ENCODE measurements at regions not wholly inside any gene's neighbourhood (a gene's known extent, or its start where the extent isn't known, plus 50 kb on each side); places are given as distances from the start of the nearest gene placed in this dataset.

DNA sequence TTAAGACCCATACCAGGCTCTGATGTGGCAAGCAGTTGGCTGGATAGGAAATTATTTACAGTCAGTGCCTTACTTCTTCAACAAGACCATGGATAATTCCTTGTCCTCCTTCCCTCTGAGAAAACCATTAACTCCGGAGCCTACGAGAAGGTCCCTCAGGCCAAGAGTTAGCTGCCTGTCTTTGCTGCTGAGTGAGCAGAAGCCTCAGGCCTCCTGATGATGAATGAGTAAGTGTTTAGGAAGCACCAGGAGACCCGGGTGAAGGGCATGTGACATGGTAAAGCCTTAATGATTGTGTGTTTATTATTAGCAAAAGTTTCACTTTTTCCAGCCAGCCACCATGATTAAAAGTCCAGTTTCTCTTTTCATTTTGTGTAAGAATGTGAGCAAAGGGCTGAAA is 174.9 kb upstream of the TOPAZ1 start:
- Histone ChIP-seq H2BK15ac (ENCODE audit: low read length) (no peak overlapping the region), H4K91ac (ENCODE audit: low read depth, low read length, poor library complexity) (no peak overlapping the region), H3K14ac (ENCODE audit: low read length) (no peak overlapping the region), H2BK12ac (ENCODE audit: low read length) (no peak overlapping the region), H2AFZ (ENCODE audit: low read length) (no peak overlapping the region), H3K4me1 (ENCODE audit: control insufficient read depth in 2 of 2, insufficient read depth in 1 of 2, low read depth in 1 of 2, low read length in 2 of 2) (peaks cover 0 to 5% of the 10 kb centered on the region in 2 donors), H3K36me3 (replicated peaks in 1 of 2; ENCODE audit: control insufficient read depth in 2 of 2, insufficient read depth in 2 of 2, low read length in 2 of 2) (no peaks in the 10 kb centered on the region), H3K27ac (replicated peaks; ENCODE audit: low read length) (no peak overlapping the region), H3K4me3 (ENCODE audit: low read length in 2 of 2) (no peak overlapping the region), H3K9ac (ENCODE audit: low read depth, low read length, poor library complexity) (no peak overlapping the region), H3K9me3 (replicated peaks in 1 of 2; ENCODE audit: control insufficient read depth in 2 of 2, insufficient read depth in 1 of 2, low read depth in 1 of 2, low read length in 2 of 2) (no peaks in the 10 kb centered on the region), H3K4ac (ENCODE audit: low read length) (no peak overlapping the region), H3K4me2 (ENCODE audit: insufficient read depth, low read length, poor library complexity, severe bottlenecking) (no peak overlapping the region), H2BK120ac (ENCODE audit: low read depth, low read length) (no peak overlapping the region), H3K23ac (ENCODE audit: low read depth, low read length, poor library complexity) (no peak overlapping the region), H3K79me1 (ENCODE audit: low read depth, low read length) (no peaks in the 10 kb centered on the region), H2AK5ac (ENCODE audit: low read depth, low read length) (no peak overlapping the region), H4K8ac (ENCODE audit: low read depth, low read length) (no peak overlapping the region), H2BK5ac (ENCODE audit: low read length) (no peak overlapping the region), H3K18ac (ENCODE audit: low read length) (no peak overlapping the region), H3K27me3 (ENCODE audit: control insufficient read depth in 3 of 3, insufficient read depth in 3 of 3, low read depth in 1 of 3, low read length in 3 of 3) (peaks cover 0 to 11% (median 0%) of the 10 kb centered on the region in 3 experiments)
- WGBS, 2 donors (ENCODE audit: extremely low coverage in 2 of 2, insufficient read length in 2 of 2, insufficient replicate concordance in 1 of 2): no CpG with 5 or more reads among the region's 3 CpGs
- no peak for DNase-seq (ENCODE audit: low spot score)

DNA sequence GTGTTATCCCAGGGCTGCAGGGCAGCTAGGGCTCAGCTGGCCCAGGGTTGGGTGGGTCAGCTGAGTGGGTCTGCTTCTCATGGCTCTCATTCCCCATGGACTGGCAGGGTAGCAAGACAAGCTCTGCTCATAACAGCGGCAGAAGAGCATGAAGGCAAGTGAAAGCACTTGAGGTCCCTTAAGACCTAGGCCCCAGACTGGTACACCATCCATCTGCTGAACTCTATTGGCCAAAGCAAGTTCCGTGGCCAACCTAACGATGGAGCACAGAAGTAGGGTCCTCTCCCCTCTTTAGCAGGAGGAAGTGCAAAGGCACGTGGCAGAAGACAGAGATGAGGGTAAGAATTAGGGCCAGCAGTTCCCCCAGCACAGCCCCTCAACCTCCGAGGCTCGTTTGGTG is 174.3 kb upstream of the TOPAZ1 start:
- H3K4me3 ChIP-seq (ENCODE audit: low read length in 2 of 2): no peak overlapping the region
- peak overlapping the region; percentile 75 for H4K91ac ChIP-seq (ENCODE audit: low read depth, low read length, poor library complexity)
- no peak overlapping the region for H3K14ac ChIP-seq (ENCODE audit: low read length)
- no peak for DNase-seq (ENCODE audit: low spot score)
- no peak overlapping the region for H3K4me2 ChIP-seq (ENCODE audit: insufficient read depth, low read length, poor library complexity, severe bottlenecking)
- H3K23ac ChIP-seq (ENCODE audit: low read depth, low read length, poor library complexity): peak overlapping the region; percentile 31
- H2BK12ac ChIP-seq (ENCODE audit: low read length): no peak overlapping the region
- peak overlapping the region; percentile 53 for H2BK15ac ChIP-seq (ENCODE audit: low read length)
- H3K9ac ChIP-seq (ENCODE audit: low read depth, low read length, poor library complexity): no peak overlapping the region
- no peaks in the 10 kb centered on the region for H3K9me3 ChIP-seq (replicated peaks in 1 of 2; ENCODE audit: control insufficient read depth in 2 of 2, insufficient read depth in 1 of 2, low read depth in 1 of 2, low read length in 2 of 2)
- H2BK120ac ChIP-seq (ENCODE audit: low read depth, low read length): peak overlapping the region; percentile 12
- H4K8ac ChIP-seq (ENCODE audit: low read depth, low read length): no peak overlapping the region
- H2AFZ ChIP-seq (ENCODE audit: low read length): no peak overlapping the region
- no peak overlapping the region for H3K27ac ChIP-seq (replicated peaks; ENCODE audit: low read length)
- WGBS, 2 donors (ENCODE audit: extremely low coverage in 2 of 2, insufficient read length in 2 of 2, insufficient replicate concordance in 1 of 2): no CpG with 5 or more reads among the region's 6 CpGs
- H3K36me3 ChIP-seq (replicated peaks in 1 of 2; ENCODE audit: control insufficient read depth in 2 of 2, insufficient read depth in 2 of 2, low read length in 2 of 2): no peaks in the 10 kb centered on the region
- H3K79me1 ChIP-seq (ENCODE audit: low read depth, low read length): no peaks in the 10 kb centered on the region
- H2AK5ac ChIP-seq (ENCODE audit: low read depth, low read length): no peak overlapping the region
- no peak overlapping the region for H2BK5ac ChIP-seq (ENCODE audit: low read length)
- no peak overlapping the region for H3K4ac ChIP-seq (ENCODE audit: low read length)
- H3K27me3 ChIP-seq (ENCODE audit: control insufficient read depth in 3 of 3, insufficient read depth in 3 of 3, low read depth in 1 of 3, low read length in 3 of 3): peaks cover 0 to 7% (median 0%) of the 10 kb centered on the region in 3 experiments
- H3K18ac ChIP-seq (ENCODE audit: low read length): peak overlapping the region; percentile 74
- peaks cover 0 to 5% of the 10 kb centered on the region in 2 donors for H3K4me1 ChIP-seq (ENCODE audit: control insufficient read depth in 2 of 2, insufficient read depth in 1 of 2, low read depth in 1 of 2, low read length in 2 of 2)

DNA sequence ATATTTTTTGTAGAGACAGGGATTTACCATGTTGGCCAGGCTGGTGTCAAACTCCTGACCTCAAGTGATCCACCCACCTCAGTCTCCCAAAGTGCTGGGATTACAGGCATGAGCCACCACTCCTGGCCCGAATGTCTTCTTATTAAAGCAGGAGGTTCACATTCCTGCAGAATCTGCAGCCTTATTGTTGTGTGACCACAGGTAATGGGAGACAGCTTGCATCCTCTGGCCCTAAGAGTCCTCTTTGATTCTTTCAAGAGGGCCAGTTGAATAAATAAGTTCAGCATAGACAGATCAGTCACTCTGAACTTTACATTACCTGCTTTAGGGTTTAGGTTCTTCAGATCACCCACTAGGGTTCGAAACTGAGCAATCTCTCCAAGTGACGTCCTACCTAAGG is 172.9 kb upstream of the TOPAZ1 start:
- Histone ChIP-seq H3K23ac (ENCODE audit: low read depth, low read length, poor library complexity) (no peak overlapping the region), H2BK12ac (ENCODE audit: low read length) (no peak overlapping the region), H3K4ac (ENCODE audit: low read length) (no peak overlapping the region), H3K4me3 (ENCODE audit: low read length in 2 of 2) (no peak overlapping the region), H4K8ac (ENCODE audit: low read depth, low read length) (no peak overlapping the region), H3K79me1 (ENCODE audit: low read depth, low read length) (no peaks in the 10 kb centered on the region), H3K27ac (replicated peaks; ENCODE audit: low read length) (no peak overlapping the region), H3K9me3 (replicated peaks in 1 of 2; ENCODE audit: control insufficient read depth in 2 of 2, insufficient read depth in 1 of 2, low read depth in 1 of 2, low read length in 2 of 2) (no peaks in the 10 kb centered on the region), H3K18ac (ENCODE audit: low read length) (no peak overlapping the region), H2BK120ac (ENCODE audit: low read depth, low read length) (no peak overlapping the region), H3K14ac (ENCODE audit: low read length) (no peak overlapping the region), H3K9ac (ENCODE audit: low read depth, low read length, poor library complexity) (no peak overlapping the region), H3K4me2 (ENCODE audit: insufficient read depth, low read length, poor library complexity, severe bottlenecking) (no peak overlapping the region), H2BK15ac (ENCODE audit: low read length) (no peak overlapping the region), H4K91ac (ENCODE audit: low read depth, low read length, poor library complexity) (no peak overlapping the region), H3K36me3 (replicated peaks in 1 of 2; ENCODE audit: control insufficient read depth in 2 of 2, insufficient read depth in 2 of 2, low read length in 2 of 2) (no peaks in the 10 kb centered on the region), H2BK5ac (ENCODE audit: low read length) (no peak overlapping the region), H3K4me1 (ENCODE audit: control insufficient read depth in 2 of 2, insufficient read depth in 1 of 2, low read depth in 1 of 2, low read length in 2 of 2) (peaks cover 0 to 5% of the 10 kb centered on the region in 2 donors), H3K27me3 (ENCODE audit: control insufficient read depth in 3 of 3, insufficient read depth in 3 of 3, low read depth in 1 of 3, low read length in 3 of 3) (peaks cover 0 to 3% (median 0%) of the 10 kb centered on the region in 3 experiments), H2AFZ (ENCODE audit: low read length) (no peak overlapping the region), H2AK5ac (ENCODE audit: low read depth, low read length) (no peak overlapping the region)
- no peak for DNase-seq (ENCODE audit: low spot score)
- WGBS, 2 donors (ENCODE audit: extremely low coverage in 2 of 2, insufficient read length in 2 of 2, insufficient replicate concordance in 1 of 2): no CpG with 5 or more reads among the region's 3 CpGs

DNA sequence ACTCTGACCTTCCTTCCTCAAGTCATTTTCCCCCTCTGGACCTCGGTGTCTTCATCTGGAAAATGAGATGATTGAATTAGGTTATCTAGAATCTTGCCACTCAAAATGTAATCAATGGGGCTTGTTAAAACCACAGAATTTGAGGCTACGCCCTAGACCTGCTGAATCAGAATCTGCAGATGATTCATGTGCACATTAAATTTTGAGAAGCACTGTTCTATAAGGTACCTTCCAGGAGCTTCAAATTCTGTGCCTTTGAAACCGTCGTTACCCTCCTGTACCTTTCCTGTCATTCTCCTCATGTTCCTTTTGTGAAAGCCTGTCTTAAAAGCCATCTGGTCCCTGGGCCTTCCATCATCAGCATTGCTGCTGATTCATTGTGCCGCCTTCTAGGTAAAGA is 172.4 kb upstream of the TOPAZ1 start:
- H2BK12ac ChIP-seq (ENCODE audit: low read length): no peak overlapping the region
- H3K18ac ChIP-seq (ENCODE audit: low read length): no peak overlapping the region
- WGBS, 2 donors (ENCODE audit: extremely low coverage in 2 of 2, insufficient read length in 2 of 2, insufficient replicate concordance in 1 of 2): no CpG with 5 or more reads among the region's 5 CpGs
- no peak overlapping the region for H3K4me2 ChIP-seq (ENCODE audit: insufficient read depth, low read length, poor library complexity, severe bottlenecking)
- no peak overlapping the region for H4K8ac ChIP-seq (ENCODE audit: low read depth, low read length)
- peaks cover 0 to 5% of the 10 kb centered on the region in 2 donors for H3K4me1 ChIP-seq (ENCODE audit: control insufficient read depth in 2 of 2, insufficient read depth in 1 of 2, low read depth in 1 of 2, low read length in 2 of 2)
- no peak for DNase-seq (ENCODE audit: low spot score)
- no peak overlapping the region for H2AK5ac ChIP-seq (ENCODE audit: low read depth, low read length)
- H3K36me3 ChIP-seq (replicated peaks in 1 of 2; ENCODE audit: control insufficient read depth in 2 of 2, insufficient read depth in 2 of 2, low read length in 2 of 2): no peaks in the 10 kb centered on the region
- H3K79me1 ChIP-seq (ENCODE audit: low read depth, low read length): no peaks in the 10 kb centered on the region
- H3K4ac ChIP-seq (ENCODE audit: low read length): no peak overlapping the region
- no peak overlapping the region for H2BK120ac ChIP-seq (ENCODE audit: low read depth, low read length)
- no peak overlapping the region for H3K27ac ChIP-seq (replicated peaks; ENCODE audit: low read length)
- peaks cover 0 to 3% (median 0%) of the 10 kb centered on the region in 3 experiments for H3K27me3 ChIP-seq (ENCODE audit: control insufficient read depth in 3 of 3, insufficient read depth in 3 of 3, low read depth in 1 of 3, low read length in 3 of 3)
- H4K91ac ChIP-seq (ENCODE audit: low read depth, low read length, poor library complexity): no peak overlapping the region
- H2BK5ac ChIP-seq (ENCODE audit: low read length): no peak overlapping the region
- no peaks in the 10 kb centered on the region for H3K9me3 ChIP-seq (replicated peaks in 1 of 2; ENCODE audit: control insufficient read depth in 2 of 2, insufficient read depth in 1 of 2, low read depth in 1 of 2, low read length in 2 of 2)
- no peak overlapping the region for H3K23ac ChIP-seq (ENCODE audit: low read depth, low read length, poor library complexity)
- no peak overlapping the region for H2AFZ ChIP-seq (ENCODE audit: low read length)
- H3K9ac ChIP-seq (ENCODE audit: low read depth, low read length, poor library complexity): no peak overlapping the region
- no peak overlapping the region for H2BK15ac ChIP-seq (ENCODE audit: low read length)
- H3K14ac ChIP-seq (ENCODE audit: low read length): no peak overlapping the region
- no peak overlapping the region for H3K4me3 ChIP-seq (ENCODE audit: low read length in 2 of 2)

All from neuronal stem cell (in vitro differentiated cells).